NCI-H146 treated with DMSO at 0.1 percent for 48 hours (cell line): ENCODE measurements at regions not wholly inside any gene's neighbourhood (a gene's known extent, or its start where the extent isn't known, plus 50 kb on each side); places are given as distances from the start of the nearest gene placed in this dataset.
"Not testable (repeated sequence)": the region's sequence is repeated elsewhere in the genome, so short reads cannot be mapped to it uniquely, and the experiment has no call there.

Source experiments
- DNase-seq: peaks from one replicate; lab custom pipeline; 2025; ENCODE audit not compliant: unreplicated experiment; lab: John Stamatoyannopoulos, UW

DNA sequence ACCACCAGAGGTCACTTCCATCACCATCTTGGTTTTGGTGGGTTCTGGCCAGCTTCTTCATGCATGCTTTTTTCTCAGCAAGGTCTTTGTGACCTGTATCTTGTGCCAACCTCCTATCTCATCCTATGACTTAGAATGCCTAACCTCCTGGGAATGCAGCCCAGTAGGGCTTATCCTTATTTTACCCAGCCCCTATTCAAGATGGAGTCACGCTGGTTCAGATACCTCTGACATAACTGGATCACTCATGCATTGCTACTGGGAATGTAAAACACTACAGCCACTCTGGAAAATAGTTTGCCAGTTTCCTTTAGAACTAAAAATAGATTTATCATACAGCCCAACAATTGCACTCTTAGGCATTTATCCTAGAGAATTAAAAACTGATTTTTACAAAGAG lies 219.2 kb downstream of the IRS1 start:
- no peak for DNase-seq

DNA sequence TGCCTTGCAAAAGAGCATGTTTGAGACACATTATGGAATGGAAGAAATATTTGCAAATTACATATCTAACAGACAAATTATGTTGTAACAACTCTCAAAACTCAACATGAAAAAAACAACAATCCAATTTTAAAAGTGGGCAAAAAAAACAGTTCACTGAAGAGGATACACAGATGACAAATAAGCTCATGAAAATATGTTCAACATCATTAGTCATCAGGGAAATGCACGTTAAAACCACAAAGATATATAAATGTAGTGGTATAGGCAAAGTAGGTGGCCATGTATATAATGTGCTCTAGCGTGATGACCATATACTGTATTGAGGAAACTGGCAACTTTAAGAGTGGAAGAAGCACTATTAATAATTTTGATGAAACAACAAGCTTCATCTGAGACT lies 220.1 kb downstream of the IRS1 start:
- no peak for DNase-seq

DNA sequence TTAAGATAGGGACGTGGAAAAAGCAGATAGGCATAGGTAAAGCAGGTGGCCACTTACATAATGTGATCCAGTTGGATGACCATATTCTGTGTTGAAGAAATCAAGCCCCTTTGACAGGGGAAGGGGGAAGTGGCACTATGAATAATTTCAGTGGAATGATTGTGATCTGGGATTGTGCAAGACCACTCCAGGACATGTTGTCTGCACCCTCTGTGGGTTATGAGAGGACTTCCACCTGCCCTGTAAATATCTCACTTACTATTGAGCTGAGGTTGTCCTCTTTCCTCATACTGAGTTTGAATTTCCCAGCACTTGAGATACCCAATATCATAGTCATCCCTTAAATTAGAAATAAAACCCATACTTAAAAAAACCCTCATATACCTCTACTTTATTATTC lies 220.7 kb downstream of the IRS1 start:
- no peak for DNase-seq

DNA sequence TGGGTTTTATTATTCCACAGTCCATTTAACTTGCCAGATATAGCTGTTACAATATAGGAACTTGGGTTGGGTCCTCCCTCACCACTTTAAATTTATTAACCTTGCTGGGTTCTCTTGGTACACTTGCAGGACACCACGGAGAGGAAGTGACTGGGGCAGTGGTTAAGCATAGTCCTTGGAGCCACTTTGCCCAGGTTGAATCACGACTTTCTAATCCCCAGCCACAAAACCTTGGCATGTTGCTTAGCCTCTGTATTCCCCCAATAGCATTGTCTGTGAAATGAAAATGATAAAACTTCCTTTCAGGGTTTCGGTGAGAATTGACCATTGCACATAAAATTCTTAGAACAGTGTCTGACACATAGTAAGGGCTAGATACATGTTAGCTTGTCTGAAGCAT lies 221.2 kb downstream of the IRS1 start:
- DNase-seq = no peak

DNA sequence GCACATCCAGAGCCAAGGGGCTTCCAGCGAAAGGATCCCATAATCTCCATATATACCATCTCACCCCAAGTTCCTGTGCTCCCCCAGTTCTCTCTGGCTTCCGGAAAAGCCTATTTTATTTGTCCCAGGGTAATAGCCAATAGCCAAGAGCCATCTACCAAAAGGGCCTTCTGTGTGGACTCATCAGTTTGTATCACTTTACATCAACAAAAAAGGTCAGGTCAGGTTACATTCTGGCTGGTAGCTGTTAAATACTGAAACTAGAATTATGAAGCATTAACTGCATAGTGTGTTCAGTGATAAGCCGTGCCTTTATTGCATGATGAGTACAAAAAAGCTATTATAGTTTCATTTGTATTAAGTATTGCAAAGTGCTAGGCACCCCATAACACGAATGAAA lies 223.7 kb downstream of the IRS1 start:
- DNase-seq = no peak

DNA sequence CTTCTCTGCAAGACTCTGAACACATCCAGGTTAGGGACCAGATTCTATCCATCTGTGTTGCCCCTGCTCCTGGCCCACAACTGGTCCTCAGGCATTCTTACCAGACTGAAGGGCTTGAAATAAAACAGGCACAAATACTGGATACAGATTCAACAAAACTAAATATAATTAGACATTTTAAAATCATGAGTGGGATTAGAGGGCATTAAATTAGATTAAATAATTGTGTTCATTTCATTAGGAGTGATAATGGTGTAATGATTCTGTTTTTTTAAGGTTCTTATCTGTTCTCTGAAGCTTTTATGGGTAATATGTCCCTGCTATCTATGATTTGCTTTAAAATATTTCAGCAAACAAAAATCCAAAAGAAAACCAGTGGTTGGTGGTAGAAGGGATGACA lies 226.5 kb downstream of the IRS1 start:
- no peak for DNase-seq

DNA sequence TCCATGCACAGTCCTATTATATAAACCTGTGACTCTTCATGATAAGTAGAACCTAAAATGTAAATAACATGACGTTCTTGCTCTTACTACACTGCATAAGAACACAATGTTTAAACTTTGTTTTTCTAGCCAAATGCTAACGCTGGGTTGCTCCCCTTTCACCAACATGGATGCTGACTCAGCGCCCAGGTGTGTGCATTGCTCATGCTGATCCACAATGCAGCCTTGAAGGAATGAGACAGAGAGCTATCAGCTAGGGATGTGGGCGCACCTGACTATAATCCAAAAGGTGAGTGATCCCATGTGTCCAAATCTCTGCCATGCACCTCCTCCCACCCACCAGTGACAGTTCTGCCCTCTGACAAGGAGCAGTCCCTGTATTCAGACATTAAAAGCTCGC lies 235.0 kb downstream of the IRS1 start:
- DNase-seq = no peak

DNA sequence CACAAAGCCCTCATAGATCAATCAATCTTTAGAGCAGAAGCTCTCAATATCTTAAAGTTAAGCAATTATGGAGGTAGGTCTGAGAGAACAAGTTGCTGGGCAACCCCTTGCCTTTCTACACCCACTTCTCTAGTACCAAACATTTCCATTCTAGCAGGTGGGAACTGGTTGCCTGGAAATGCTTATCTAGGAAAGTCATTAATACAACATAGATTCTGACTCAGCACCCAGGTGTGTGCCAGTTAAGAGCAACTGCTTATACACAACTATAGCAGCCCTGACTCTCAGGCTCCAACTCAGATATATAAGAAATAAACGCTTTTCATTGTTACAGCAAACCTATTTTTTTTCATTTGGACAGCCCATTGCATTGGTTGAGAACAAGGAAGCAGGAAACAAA lies 237.7 kb downstream of the IRS1 start:
- DNase-seq = no peak

DNA sequence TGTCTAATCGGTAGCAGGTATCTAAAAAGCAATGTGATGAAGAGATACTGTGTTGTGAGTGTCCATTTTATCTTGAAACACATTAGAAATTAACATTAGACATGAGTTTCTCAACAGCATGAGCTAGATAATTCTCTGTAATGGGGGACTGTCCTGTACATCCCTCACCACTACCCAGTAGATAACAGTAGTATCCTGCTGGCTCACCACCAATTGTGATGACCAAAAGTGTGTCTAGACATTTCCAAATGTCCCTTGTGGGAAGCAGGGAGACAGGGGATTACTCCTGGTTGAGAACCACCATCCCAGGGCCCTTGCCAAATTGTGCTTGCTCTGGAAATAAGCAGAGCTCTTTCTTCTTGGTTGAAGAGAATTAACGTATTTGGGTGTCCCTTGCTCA lies 239.3 kb downstream of the IRS1 start:
- no peak for DNase-seq

DNA sequence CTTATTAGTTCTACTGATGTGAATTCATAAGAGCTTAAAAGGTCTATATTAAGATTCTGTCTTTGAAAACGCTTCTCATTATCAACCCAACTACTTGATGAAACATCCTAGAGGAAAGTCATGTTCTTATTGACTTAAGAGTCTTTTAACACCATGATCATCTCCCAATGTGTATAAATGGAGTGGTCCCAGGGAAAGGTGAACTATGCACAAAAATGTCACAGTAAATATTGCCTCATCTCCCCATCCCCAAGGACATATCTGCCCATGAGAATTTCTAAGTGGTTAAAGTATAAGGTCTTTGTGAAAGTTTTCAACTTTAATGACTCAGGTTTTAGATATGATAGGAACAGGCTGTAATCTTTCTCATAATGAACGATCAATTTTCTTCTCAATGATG lies 240.1 kb downstream of the IRS1 start:
- no peak for DNase-seq

DNA sequence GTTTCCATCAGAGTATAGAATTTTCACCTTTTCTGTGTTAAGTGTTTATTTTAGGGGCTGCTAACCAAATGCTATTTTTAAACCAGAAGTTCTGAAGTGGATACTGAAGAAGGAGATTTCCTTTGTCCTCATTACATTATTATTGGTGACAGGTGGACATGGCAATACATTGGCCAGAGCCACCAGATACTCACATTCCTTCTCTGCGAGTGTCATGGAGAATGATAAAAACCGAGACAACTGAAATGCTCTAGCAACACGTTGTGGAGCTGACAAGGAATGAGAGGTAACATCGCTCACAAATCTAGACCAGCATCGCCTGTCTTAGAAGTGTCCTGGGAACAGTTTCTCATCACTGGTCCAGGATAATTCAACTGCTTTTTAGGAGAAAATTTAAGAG lies 241.2 kb downstream of the IRS1 start:
- no peak for DNase-seq

DNA sequence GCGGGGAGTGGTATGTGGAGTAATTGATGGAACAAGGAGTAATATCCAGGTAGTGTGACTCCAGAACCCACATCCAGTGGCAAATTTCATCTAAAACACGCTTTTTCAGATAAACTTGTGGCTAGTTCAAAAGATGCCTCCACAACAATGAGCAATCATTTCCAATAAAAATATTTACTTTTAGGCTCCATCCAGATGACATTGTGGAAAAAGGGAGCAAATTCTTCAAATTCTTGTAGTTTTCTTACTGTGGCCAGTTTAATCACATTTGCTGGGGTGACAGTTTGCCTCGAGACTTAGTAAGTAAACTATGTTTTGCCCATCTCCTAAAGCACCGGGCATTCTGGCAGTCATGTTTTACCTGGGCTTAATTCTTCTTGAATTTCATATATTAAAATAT lies 243.6 kb downstream of the IRS1 start:
- DNase-seq = no peak

DNA sequence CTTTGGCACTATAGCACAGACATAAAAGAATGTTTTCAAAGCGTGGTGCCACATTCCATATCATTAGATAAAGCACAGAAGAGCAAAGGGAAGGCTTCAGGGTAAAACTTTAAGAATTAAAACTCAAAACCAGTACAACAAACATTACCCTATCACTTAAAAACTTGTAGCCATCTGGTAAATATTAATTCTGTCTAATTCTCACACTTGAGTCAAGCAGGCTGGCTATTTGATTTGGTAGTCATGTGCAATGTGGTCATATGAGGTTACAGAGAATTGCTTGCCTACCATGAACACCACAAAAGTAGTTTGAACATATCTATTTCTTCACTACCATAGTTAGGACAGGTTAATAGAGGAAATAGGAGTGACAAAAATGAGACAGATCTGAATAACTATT lies 244.9 kb downstream of the IRS1 start:
- no peak for DNase-seq

DNA sequence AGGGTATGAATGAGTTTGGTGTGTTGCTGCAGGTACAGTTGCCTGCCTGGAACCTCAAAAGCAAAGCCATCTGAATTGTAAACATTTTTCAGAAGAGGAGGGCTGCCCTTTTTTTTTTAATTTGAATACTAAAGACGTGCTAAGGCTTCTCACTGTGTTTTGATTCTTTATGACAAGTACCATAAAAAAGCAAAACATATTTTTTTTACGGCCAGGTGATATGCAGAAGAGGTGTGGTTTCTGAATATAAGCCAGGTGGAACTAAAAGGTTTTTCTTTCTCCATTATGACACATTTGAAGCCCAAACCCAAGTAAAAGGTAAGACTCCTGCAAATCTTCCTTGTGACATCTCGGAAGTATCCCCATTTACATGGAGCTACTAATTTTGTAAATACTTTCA lies 246.3 kb downstream of the IRS1 start:
- DNase-seq = no peak

DNA sequence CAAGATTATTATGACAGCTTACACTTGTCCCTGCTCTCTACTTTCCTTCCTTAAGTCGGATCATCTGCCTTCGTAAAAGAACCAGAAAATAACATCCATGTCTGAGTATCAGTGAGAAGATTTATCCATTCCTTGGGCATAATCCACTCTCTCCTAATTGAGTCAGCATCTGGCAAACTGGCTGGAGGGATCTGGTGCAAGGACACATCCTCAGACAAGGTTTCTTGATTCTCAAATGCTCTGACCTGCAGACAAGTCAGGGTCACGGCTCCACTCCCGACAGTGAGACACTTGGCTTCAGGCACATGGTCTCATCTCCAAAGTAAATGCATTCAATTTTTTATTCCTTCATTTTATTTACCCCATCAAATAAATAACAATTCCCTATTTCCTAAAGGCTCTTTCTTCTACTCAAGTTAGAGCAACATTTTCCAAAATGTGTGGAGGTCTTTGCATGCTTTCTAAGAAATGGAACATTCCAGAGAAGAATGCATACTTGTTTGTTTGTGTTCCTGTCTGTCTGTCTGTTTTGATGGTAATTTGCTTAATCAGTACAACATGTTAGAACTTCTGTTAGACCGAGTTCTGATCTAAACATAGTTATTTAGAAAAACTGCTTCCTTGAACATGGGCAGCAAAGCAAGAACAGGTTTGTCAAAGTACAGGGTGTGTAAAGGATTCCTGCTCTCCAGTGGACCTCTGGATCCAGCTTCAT lies 246.9 kb downstream of the IRS1 start:
- DNase-seq = no peak

DNA sequence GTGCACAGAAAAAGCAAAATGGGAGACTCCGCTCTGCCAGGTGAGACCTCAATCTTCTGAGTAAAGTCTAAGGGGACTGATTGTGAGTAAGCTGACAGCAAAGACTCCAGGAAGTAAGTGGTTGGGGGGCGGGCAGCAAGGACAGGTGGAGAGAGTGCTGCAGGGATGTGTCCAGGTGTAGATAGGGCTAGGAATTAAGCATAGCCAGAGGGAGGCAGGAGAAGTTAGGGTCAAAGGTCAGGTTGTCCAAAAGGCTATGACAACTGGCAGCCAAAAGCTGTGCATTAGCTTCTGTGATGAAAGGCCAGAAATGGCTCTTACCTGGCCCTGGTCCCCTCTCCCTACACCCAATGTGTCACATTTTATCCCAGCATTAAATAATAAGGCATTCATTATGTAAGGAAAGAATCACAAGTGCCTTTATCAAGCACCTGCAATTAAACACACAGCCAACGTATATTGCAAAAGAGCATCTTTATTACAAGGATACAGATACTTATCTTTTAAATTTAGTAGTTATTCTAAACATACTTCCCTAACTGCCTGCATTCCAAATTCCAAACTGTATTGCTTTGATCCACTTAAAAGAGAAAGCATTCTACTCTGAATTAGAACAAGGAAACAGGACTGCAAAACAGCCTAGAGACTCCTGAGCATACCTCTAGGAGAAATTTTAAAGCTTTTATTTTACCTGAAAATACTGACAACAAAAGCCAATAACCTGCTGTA lies 247.9 kb downstream of the IRS1 start:
- DNase-seq = no peak

DNA sequence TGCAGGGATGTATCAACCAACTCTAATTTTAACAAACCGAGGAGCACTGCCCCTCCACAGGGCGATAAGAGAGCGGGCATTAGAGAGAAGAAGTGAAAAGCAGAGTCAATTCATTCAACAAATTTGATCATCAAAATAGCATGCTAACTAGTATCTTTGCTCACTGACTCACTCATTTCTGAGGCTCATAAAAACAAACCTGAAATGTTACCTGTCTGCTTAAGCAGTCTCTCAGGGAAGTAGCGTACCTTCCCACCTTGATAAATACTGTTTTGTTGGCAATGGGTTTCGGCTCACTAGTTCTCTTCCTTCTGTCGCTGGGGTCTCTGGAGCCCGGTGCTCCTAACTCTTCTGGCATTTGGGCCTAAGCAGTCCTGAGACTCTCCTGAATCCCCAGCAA lies 248.8 kb downstream of the IRS1 start:
- DNase-seq = no peak

DNA sequence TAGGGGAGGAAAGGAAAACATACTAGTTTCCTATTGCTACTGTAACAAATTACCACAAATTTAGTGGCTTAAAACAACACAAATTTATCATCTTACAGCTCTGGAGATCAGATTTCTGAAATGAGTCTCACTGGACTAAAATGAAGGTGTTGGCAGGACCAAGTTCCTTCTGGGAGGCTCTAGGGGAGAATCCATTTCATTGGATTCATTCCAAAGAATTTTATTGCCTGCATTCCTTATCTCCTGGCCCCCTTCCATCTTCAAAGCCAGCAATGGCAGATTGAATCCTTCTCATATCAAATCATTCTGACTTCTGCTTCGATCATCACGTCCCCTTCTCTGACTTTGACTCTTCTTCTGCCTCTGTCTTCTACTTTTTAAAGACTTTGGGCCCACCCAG lies 250.9 kb downstream of the IRS1 start:
- DNase-seq = no peak

DNA sequence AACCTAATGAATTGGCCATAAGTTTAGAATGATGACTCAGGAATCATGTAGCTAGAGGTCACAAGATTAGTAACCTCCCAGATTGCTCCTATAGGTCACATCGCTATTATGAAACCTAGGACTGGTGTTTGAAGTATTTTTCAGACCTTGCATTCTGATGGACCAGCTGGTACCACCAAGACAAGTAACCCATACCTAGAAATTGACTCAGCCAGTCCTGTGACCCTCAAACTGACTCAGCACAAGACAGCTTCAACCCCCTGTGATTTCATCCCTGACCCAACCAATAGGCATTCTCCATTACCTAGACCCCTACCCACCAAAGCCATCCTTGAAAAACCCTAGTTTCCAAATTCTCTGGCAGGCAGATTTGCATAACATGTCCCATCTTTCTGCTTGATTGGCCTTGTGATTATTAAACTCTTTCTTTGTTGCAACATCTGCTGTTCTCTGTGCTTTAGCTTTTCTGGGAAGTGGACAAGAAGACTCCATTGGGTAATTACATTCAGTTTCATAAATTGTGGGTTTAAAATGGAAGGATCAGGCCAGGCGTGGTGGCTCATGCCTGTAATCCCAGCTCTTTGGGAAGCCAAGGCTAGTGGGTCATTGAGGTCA lies 254.9 kb downstream of the IRS1 start:
- no peak for DNase-seq

DNA sequence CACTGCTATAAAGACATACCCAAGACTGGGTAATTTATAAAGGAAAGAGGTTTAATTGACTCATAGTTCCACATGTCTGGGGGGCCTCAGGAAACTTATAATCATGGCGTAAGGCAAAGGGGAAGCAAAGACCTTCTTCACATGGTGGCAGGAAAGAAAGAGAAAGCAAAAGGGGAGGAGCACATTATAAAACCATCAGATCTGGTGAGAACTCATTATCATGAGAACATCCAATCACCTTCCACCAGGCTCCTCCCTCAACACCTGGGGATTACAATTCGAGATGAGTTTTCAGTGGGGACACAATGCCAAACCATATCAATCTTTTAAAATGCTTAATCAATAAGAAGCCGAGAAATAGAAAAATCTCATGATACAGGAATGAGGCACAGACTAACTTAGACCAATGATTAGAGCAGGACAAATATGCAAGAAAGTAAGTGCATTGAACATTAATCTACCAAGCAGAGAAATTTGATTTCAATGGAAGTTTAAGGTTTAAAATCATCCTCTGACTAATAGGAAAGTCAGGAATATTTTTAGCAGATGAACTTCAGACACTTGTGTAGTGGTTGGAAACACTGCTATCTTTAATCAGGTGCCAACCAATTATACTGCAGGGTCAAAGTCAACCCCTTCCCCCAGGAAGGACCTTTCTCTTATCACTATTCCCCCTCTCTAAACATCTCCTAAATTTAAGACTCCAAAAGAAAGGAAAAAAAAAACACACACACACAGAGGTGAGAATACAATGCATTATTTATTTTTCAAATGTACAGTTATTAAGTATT lies 259.2 kb downstream of the IRS1 start:
- DNase-seq = no peak

DNA sequence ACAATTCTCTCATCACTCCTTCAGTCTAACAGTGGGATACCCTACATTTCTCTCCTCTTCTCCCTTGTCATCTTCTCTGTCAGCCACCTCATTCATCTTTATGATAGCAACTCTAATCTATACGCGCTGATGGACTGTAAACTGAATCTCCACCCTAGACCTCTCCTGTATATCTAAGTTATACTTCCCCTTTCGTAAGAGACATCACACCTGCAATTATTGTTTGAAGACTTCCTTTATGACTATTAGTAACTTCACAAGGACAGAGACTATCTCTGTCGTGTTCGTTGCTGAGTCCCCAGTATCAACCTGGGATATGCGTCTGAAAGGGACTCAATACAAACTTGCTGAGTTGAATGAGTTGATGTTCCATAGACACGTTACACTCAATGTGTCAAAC lies 263.2 kb downstream of the IRS1 start:
- DNase-seq = no peak

DNA sequence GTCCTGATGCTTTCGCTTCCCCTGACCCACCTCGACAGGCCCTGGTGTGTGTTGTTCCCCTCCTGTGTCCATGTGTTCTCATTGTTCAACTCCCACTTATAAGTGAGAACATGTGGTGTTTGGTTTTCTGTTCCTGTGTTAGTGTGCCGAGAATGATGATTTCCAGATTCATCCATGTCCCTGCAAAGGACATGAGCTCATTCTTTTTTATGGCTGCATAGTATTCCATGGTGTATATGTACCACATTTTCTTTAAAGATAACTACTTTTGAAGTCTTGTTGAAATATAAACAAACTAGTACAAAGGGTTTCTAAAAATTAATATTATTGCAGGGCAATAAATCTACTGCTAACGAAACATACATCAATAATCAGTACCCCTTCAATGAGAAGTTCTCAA lies 266.6 kb downstream of the IRS1 start:
- not testable (repeated sequence) for DNase-seq
